RPMI8226 (cell line): ENCODE measurements at regions not wholly inside any gene's neighbourhood (a gene's known extent, or its start where the extent isn't known, plus 50 kb on each side); places are given as distances from the start of the nearest gene placed in this dataset.

Source experiments
- DNase-seq: peaks from one replicate; pipeline ENCODE4 v3.0.0-alpha.2; 2015

DNA sequence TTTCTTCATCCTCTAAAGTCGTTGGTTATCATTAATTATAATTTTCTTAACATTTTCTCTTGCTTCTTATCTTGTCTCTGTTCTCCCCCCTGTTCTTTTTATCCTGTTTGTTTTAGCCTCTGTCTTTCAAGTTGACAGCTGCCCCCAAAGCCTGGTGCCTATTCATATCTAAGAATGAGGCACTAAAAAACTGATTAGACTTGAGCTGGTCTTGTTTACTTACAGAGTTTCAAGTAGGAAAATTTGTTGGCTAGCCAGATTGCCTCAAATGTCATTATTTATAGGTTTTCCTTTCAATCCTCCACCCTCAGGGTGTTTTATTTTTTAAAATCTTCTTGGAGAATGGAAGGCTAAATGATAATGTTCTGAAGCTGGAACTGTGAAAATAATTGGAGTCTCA, 236.0 kb downstream of the UTP18 start:
- DNase-seq = no peak

DNA sequence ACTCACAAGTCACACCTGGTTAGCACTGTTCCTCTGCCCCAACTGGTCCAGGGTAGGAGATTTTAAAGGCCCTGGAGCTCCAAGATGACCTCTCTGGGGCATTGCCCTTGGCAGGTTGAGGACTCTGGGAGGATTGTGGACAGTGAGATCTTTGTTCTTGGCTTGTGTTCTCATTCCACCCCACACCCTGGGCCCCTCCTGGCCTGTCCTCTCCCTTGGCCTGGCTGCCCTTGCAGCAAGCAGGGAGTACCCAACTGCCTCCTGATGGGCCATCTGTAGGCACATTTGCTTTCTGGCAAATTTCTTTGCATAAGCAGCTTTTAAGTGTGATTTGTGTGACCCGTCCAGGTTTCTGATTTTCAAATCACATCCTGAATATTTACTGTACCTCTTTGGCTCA, 239.6 kb downstream of the UTP18 start:
- no peak for DNase-seq

DNA sequence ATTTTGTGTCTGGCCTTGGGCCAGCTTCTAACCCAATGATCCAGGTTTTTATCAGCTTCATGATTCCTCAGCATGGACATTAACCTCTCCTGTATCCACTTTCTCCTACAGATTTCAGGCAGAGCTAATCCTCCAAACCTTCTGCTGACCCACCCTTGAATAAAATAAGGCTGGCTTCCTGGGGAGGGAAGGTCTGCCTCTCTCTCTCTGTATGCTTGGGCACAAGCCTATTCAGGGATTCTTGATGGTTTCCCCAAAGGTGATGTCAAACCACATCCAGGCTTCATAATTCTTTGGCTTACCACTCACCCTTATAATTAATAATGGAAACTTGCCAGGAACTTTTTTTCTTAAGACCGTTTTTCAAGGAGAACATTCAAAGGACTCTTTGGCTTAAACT, 240.1 kb downstream of the UTP18 start:
- no peak for DNase-seq

DNA sequence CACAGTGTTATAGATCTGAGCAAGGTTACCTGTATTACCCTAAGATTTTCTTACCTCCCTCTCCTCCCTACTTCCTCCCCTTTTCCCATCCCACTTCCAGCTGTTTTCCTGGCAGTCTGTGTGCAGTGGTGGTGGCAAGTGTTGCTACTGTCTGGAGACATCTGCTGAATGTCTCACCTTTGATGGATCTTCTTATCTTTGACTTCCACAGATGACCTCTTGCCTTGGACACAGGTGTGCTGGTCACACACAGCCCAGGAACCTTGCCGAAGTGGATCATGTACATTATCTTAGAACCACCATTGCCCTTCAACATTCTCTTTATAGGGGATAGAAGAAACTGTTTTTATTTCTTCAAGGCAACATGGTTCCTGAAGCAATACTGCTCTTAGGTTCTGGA, 245.1 kb downstream of the UTP18 start:
- DNase-seq = no peak

- DNase-seq = no peak
These were observed 247.1 kb downstream of the UTP18 start for GRCh38 chr17:51507444-51507843.

GRCh38 chr17:51508048-51508447, 247.7 kb downstream of the UTP18 start:
- DNase-seq = no peak

GRCh38 chr17:51510940-51511339, 250.6 kb downstream of the UTP18 start:
- DNase-seq = no peak

- DNase-seq = no peak
These were observed 252.0 kb downstream of the UTP18 start for GRCh38 chr17:51512220-51512907.

DNA sequence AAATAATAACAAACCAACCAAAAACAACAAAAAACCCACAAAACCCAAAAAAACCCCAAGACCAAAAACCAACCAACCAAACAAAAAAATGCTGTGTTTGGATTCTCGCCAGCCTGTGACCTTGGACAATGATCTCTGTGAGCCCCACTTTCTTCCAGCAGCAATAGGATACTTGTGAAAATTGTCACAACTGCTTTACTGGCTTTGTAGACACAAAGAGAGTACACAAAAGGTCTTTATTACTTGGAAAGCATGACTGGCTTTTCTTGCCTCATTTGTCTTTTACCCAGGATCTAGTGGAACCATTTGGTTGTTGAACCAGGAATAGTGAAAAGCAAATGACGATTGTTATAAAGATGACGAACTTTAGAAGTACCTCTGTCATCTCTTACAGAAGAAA, 256.6 kb downstream of the UTP18 start:
- DNase-seq = no peak

GRCh38 chr17:51524524-51524923, 264.2 kb downstream of the UTP18 start:
- no peak for DNase-seq

GRCh38 chr17:51526507-51526906, 266.2 kb downstream of the UTP18 start:
- no peak for DNase-seq

- DNase-seq = no peak
These were observed 267.1 kb downstream of the UTP18 start for GRCh38 chr17:51527225-51527982.

DNA sequence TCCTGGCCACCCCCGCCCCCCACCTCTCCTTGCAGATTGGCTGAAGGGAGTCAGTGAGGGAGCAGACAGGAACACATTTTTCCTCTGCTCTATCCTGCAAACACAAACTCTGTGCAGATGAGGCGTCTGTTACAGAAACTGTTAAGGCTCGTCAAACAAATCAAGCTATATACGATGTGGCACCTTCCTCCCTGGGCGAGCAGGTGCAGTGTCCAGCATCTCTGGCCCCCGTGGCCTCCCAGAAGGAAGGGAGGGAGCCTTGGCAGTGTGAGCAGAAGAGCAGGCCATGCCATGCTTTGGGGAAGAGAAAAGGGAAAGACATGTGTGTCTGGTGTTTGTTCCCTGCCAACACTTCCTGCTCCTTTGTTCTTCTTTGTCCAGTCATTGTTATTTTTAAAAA, 267.8 kb downstream of the UTP18 start:
- no peak for DNase-seq

DNA sequence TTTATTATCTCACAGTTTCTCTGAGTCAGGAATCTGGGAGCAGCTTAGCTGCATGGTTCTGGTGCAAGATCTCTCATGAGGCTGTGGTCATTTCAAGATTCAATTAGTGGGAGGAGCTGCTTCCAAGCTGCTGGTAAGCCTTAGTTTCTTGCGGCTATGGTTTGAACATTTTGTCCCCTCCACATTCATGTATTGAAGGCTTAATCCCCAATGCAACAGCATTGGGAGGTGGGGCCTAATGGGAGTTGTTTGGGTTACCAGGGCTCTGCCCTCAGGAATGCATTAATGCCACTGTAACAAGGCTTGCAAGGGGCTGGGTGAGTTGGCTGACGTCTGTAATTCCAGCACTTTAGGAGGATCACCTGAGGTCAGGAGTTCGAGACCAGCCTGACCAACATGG, 272.9 kb downstream of the UTP18 start:
- DNase-seq = no peak

DNA sequence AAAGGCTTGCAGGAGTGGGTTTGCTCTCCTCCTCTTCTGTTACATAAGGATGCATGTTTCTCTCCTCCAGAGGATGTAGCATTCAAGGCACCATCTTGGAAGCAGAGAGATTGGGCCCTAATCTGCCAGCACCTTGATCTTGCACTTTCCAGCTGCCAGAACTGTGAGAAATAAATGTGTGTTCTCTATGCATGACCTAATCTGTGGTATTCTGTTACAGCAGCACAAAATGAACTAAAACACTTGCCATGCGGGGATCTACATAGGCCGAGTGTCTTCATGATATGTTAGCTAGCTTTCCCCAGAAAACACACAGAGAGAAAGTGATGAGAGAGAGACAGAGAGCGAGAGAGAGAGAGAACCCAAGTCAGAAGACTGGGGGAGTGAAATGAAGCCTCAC, 273.5 kb downstream of the UTP18 start:
- no peak for DNase-seq

DNA sequence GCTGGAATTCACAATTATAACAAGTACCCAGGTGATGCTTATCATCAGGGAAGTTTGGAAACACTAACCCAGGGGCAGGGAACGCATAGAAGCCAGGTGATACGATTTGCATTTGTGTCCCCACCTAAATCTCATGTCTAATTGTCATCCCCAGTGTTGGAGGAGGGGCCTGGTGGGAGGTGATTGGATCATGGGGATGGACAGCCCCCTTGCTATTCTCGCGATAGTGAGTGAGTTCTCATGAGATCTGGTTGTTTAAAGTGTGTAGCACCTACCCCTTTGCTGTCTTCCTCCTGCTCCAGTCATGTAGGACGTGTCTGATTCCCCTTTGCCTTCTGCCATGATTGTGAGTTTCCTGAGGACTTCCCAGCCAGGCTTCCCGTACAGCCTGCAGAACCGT, 276.3 kb downstream of the UTP18 start:
- no peak for DNase-seq

DNA sequence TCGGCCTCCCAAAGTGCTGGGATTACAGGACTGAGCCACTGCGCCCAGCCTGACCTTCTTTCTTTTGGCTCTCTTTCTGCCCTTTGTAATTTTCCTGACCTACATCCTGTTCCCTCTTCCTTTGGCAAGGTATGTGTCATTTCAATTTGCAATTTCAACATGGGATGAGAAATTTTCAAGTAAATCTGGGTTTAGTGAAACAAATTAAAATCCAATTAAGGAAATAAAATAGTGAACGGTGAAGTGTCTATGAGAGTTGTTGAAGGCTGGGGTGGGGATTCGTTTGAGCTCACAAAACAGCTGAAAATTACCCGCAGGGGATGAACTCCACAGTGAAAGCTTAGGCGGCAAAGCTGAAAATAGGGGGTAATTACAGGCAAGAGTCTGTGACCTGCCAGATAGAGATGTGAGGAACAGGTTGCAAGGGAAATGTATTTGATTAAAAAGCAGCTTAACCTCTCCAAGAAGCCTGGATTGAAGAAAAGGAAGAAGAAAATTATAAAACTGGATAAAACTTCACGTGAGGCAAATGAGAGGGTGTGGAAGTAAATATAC, 277.7 kb downstream of the UTP18 start:
- DNase-seq = no peak

DNA sequence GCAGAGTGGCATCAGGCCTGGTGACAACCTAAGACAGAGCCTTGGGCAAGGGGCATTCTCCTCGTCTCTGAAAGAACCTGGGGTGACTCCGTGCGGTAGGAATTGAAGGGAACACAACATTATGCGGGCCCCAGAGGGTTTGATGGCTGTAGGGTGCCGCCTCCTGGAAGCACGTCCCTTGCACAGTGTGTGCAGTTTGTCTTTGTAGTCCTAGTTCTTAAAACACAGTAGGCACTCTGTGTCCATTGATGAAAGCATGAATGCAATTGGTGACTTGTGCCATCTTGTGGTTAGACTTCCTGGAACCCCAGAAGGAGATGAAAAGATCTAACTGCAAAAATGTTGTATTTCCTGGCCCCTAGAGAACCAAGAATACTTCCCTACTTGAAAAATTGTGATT, 279.8 kb downstream of the UTP18 start:
- DNase-seq = peak; percentile 8

GRCh38 chr17:51541215-51541614, 280.9 kb downstream of the UTP18 start:
- DNase-seq = no peak

- no peak for DNase-seq
These were observed 285.8 kb downstream of the UTP18 start for GRCh38 chr17:51546114-51546513.

GRCh38 chr17:51548125-51548524, 287.8 kb downstream of the UTP18 start:
- DNase-seq = no peak

DNA sequence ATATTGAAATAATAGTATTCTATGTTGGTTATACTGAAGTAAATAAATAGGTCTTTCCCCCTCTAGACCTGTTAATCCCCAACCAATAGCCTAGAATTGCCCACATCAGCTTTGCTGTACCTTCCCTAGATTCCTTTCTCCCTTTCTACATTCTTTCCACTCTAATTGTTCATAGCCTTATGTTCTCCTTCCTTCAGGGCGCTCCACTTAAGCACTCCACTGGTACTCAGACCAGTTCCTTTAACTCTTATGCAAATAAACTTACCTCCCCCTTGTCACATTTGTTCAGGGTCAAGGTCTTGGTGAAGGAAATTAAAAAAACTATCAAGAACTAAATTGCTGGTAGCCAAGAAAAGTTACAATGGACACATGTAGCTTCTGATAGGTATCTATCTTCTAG, 294.8 kb downstream of the UTP18 start:
- no peak for DNase-seq

DNA sequence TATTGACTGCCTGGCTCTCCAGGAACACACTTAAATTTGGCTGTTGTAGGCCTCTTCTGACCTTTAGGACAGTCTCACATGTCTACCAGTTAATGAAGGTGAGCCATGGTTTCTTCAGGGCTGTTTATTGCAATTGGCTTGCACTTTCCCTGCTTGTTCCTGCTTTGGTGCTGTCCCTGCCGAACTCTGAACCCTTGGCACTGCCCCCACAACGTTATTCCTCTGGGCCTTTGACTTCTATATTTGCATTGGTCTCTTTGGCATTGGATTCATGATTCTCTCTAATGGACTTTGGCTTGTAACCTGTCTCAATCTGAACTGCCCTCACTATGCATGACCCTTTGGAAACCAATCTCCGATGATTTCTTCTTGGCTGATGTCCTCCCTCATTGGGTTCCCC, 299.4 kb downstream of the UTP18 start:
- no peak for DNase-seq

DNA sequence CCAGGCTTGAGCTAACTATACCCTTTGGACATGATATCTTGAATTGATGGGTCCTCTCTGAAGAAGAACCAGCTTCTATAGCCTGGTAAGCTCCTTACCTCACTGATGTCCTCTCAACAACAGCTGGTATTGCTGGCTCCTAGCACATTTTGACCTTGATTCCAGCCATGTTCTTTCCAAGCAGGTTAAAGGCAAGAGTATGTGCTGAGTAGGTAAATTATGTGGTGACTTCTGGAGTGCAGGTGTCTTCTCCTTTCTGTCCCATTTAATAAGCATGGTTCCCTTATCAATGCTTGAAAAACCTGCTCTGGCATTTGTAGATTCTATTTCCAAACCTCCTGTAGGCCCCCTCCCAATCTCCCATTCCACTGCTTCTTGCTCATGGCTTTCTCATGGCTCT, 300.1 kb downstream of the UTP18 start:
- no peak for DNase-seq

DNA sequence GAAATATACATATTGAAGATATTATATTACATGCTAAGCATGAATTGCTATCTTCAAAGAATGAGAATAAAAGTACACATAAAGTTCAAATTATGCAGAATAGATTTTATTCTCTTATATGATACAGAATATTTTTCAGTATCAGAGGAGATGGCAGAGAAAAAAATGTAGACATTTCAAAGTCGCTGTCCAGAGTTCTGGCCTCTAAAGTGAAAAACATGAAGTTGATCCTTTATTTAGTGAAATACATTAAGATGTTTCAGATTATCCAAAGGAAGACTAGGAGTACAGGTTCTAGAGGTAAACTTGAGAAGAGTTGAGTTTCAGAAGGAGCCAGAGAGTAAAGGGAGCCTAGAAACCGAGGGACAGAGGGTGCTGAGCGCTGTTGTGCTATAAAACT, 303.6 kb downstream of the UTP18 start:
- DNase-seq = no peak
